ENCODE measurements at regions not wholly inside any gene's neighbourhood (a gene's known extent, or its start where the extent isn't known, plus 50 kb on each side); places are given as distances from the start of the nearest gene placed in this dataset.

DNA sequence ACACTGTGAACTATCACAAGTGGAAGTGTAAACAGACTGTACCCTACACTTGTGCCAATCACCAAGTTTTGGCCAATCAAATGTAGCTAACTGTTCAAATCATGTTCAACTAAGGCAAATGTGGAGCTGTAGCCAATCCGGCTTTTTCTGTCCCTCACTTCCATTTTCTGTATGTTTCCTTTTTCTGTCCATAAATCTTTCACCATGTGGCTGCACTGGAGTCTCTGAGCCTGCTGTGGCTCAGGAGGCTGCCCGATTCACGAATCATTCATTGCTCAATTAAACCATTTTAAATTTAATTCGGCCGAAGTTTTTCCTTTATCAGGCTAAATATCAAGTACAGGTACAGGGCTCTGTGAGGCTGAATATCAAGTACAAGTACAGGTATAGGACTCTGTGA, 216.5 kb downstream of the RFC3 start:
- no peak for TF ChIP-seq POLR2AphosphoS5 (IDR thresholded peaks at IDR 0.05; ENCODE audit: low read depth, low read length)
- no peak for TF ChIP-seq POLR2A (IDR thresholded peaks at IDR 0.05; ENCODE audit: low read depth, low read length)
- no peak for TF ChIP-seq TAF1 (IDR thresholded peaks at IDR 0.05; ENCODE audit: borderline replicate concordance, low read depth, low read length)
